ENCODE measurements at regions not wholly inside any gene's neighbourhood (a gene's known extent, or its start where the extent isn't known, plus 50 kb on each side); places are given as distances from the start of the nearest gene placed in this dataset.

GRCh38 chr16:87048730-87049115 is 268.5 kb downstream of the C16orf95 start:
- TF ChIP-seq SIN3A (IDR thresholded peaks at IDR 0.05; ENCODE audit: borderline replicate concordance, insufficient read depth, low read length) (no peak), REST (IDR thresholded peaks at IDR 0.05; ENCODE audit: insufficient read depth in 1 of 2, low read depth in 2 of 2, low read length in 2 of 2) (no peak), TAF1 (IDR thresholded peaks at IDR 0.05; ENCODE audit: borderline replicate concordance, insufficient read depth, low read length) (no peak), FOXP2 (optimal IDR thresholded peaks at IDR 0.05; ENCODE audit: borderline replicate concordance, extremely low read depth, extremely low read length, insufficient read depth) (no peak), POLR2AphosphoS5 (IDR thresholded peaks at IDR 0.05; ENCODE audit: low read depth, low read length) (no peak)

- TF ChIP-seq SIN3A (IDR thresholded peaks at IDR 0.05; ENCODE audit: borderline replicate concordance, insufficient read depth, low read length) (no peak), TAF1 (IDR thresholded peaks at IDR 0.05; ENCODE audit: borderline replicate concordance, insufficient read depth, low read length) (no peak), REST (IDR thresholded peaks at IDR 0.05; ENCODE audit: insufficient read depth in 1 of 2, low read depth in 2 of 2, low read length in 2 of 2) (no peak), FOXP2 (optimal IDR thresholded peaks at IDR 0.05; ENCODE audit: borderline replicate concordance, extremely low read depth, extremely low read length, insufficient read depth) (no peak), POLR2AphosphoS5 (IDR thresholded peaks at IDR 0.05; ENCODE audit: low read depth, low read length) (no peak)
Observed at GRCh38 chr16:87050142-87050541, 267.1 kb downstream of the C16orf95 start.

DNA sequence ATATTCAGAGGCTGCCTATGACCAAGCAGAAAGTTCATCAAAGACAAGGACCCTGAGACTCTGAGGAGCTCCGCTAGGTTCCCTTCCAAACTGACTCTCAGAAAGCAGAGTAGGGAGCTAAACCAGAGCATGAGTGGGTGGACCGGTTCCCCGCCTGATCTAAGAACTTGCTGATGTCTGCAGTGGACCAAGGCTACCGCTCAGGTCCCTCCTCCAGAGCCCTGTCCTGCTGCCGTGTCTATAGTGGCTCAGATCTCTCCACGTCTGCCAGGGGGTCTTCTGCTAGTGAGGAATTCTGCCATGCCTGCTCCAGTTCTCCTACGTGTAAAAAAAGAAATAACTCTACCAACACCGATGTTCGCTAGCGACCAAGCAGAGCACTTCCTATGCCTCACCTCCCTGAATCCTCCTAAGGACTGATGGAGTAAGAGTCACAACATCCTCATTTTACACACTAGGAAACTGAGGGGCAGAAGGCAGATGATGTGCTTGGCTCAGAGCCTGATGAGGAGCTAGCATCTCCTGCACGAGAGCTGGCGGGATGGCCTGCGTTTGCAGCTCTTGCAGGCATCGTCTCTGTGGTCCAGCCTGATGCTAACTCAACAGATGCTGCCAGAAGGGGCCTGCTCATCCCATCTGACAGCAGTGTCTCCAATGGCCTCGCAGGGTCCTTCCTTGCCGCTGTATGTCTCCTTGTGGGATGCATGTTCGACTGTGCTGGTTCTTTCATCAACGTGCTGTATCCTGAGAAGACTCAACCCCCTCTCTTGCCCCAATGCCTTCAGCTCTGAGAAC is 265.5 kb downstream of the C16orf95 start:
- TF ChIP-seq POLR2AphosphoS5 (IDR thresholded peaks at IDR 0.05; ENCODE audit: low read depth, low read length) (no peak), FOXP2 (optimal IDR thresholded peaks at IDR 0.05; ENCODE audit: borderline replicate concordance, extremely low read depth, extremely low read length, insufficient read depth) (no peak), TAF1 (IDR thresholded peaks at IDR 0.05; ENCODE audit: borderline replicate concordance, insufficient read depth, low read length) (no peak), SIN3A (IDR thresholded peaks at IDR 0.05; ENCODE audit: borderline replicate concordance, insufficient read depth, low read length) (no peak), REST (IDR thresholded peaks at IDR 0.05; ENCODE audit: insufficient read depth in 1 of 2, low read depth in 2 of 2, low read length in 2 of 2) (no peak)

GRCh38 chr16:87052506-87052905 is 264.7 kb downstream of the C16orf95 start:
- TF ChIP-seq REST (IDR thresholded peaks at IDR 0.05; ENCODE audit: insufficient read depth in 1 of 2, low read depth in 2 of 2, low read length in 2 of 2): no peak
- TF ChIP-seq POLR2AphosphoS5 (IDR thresholded peaks at IDR 0.05; ENCODE audit: low read depth, low read length): no peak
- TF ChIP-seq FOXP2 (optimal IDR thresholded peaks at IDR 0.05; ENCODE audit: borderline replicate concordance, extremely low read depth, extremely low read length, insufficient read depth): no peak
- TF ChIP-seq TAF1 (IDR thresholded peaks at IDR 0.05; ENCODE audit: borderline replicate concordance, insufficient read depth, low read length): no peak
